ENCODE measurements at regions not wholly inside any gene's neighbourhood (a gene's known extent, or its start where the extent isn't known, plus 50 kb on each side); places are given as distances from the start of the nearest gene placed in this dataset.

- Histone ChIP-seq H3K27me3 (ENCODE audit: control insufficient read depth, insufficient read depth, low read length) (no peaks in the 10 kb centered on the region), H4K8ac (ENCODE audit: low read depth in 2 of 2, low read length in 2 of 2) (peak overlapping the region in 1 of 2 experiments; percentile 15; a peak in 1 of 4 replicates), H2BK20ac (ENCODE audit: low read depth, low read length) (no peak overlapping the region; the same call in 1 of the 2 replicates), H2AK5ac (ENCODE audit: low read depth, low read length) (no peak overlapping the region), H3K9me1 (ENCODE audit: insufficient read depth, low read length) (peaks cover 4% of the 10 kb centered on the region; the same call in 1 of the 2 replicates), H3K4me2 (ENCODE audit: low read depth, low read length) (no peak overlapping the region), H2BK15ac (ENCODE audit: low read depth, low read length) (no peak overlapping the region; the same call in 2 of the 3 replicates), H3K27ac (ENCODE audit: insufficient read depth, low read length) (no peak overlapping the region), H4K20me1 (ENCODE audit: insufficient read depth, low read length) (no peaks in the 10 kb centered on the region), H3K36me3 (ENCODE audit: control insufficient read depth, insufficient read depth, low read length) (no peaks in the 10 kb centered on the region), H3K4me1 (ENCODE audit: control insufficient read depth, insufficient read depth, low read length) (peaks cover 5% of the 10 kb centered on the region; the same call in 1 of the 2 replicates), H4K91ac (ENCODE audit: insufficient read depth, low read depth, low read length) (no peak overlapping the region), H4K5ac (ENCODE audit: low read depth, low read length) (no peak overlapping the region), H2AK9ac (replicated peaks; ENCODE audit: low read depth, low read length, poor library complexity) (no peak overlapping the region), H2BK5ac (ENCODE audit: low read depth, low read length, poor library complexity, severe bottlenecking) (no peak overlapping the region), H3K9ac (ENCODE audit: low read depth, low read length) (no peak overlapping the region), H3K4me3 (ENCODE audit: insufficient read depth, low read depth, low read length) (no peak overlapping the region), H3K14ac (replicated peaks; ENCODE audit: low read depth, low read length) (peak overlapping the region; percentile 13; the same call in 1 of the 2 replicates), H2BK120ac (ENCODE audit: low read depth, low read length) (peak overlapping the region; percentile 58), H3K18ac (ENCODE audit: low read depth, low read length) (no peak overlapping the region; the same call in 1 of the 2 replicates), H3K4ac (ENCODE audit: low read depth, low read length) (peak overlapping the region; percentile 48; the same call in 1 of the 2 replicates), H3K23ac (ENCODE audit: low read depth, low read length) (no peak overlapping the region), H3K56ac (ENCODE audit: extremely low read depth, insufficient read depth, low read length) (no peak overlapping the region), H2AFZ (replicated peaks; ENCODE audit: low read length, poor library complexity) (peak overlapping the region; percentile 46), H3K79me1 (ENCODE audit: low read depth in 1 of 2, low read length in 2 of 2) (no peaks in the 10 kb centered on the region), H3K9me3 (ENCODE audit: control insufficient read depth, insufficient read depth, low read length) (no peaks in the 10 kb centered on the region)
- ChIA-PET CTCF (interaction anchor here (0.6 to 2.2 kb wide), 3 partner anchors 13 to 1194 kb away, joined by 3 to 6 read pairs (median 6); no protein-coding TSS in a partner anchor), POLR2A (ENCODE audit: unreplicated experiment) (no interaction called here)
- ATAC-seq (ENCODE audit: low read depth) (peak; percentile 32; the same call in 1 of the 2 replicates), DNase-seq (peak; percentile 41)
- TF ChIP-seq MAFK (IDR thresholded peaks at IDR 0.05; ENCODE audit: low read depth, low read length) (no peak), CTCF (conservative IDR thresholded peaks at IDR 0.05; ENCODE audit: low read depth, low read length) (peak; percentile 22; the same call in 1 of the 2 replicates)
- dilution Hi-C loops (cut with HindIII; ENCODE audit: low sequenced_read_pairs, unreplicated experiment) (no loop called here), intact Hi-C loops (cut with micrococcal nuclease) (no loop called here), in situ Hi-C loops (cut with MboI; ENCODE audit: low sequenced_read_pairs) (no loop called here)
- no CpG with 5 or more reads among the region's 3 CpGs for WGBS, 2 experiments (ENCODE audit: extremely low coverage in 2 of 2, insufficient read length in 1 of 2)
- no TSS peak for BruUV-seq (replicated peaks)
These were observed 449.4 kb upstream of the PPP2R3A start for GRCh38 chr3:135516143-135516542.
